NCI-H1436 treated with DMSO at 0.1 percent for 48 hours (cell line): ENCODE measurements at regions not wholly inside any gene's neighbourhood (a gene's known extent, or its start where the extent isn't known, plus 50 kb on each side); places are given as distances from the start of the nearest gene placed in this dataset.
"Not testable (repeated sequence)": the region's sequence is repeated elsewhere in the genome, so short reads cannot be mapped to it uniquely, and the experiment has no call there.

Experiments
- DNase-seq: peaks from one replicate; lab custom pipeline; 2025; lab: John Stamatoyannopoulos, UW

DNA sequence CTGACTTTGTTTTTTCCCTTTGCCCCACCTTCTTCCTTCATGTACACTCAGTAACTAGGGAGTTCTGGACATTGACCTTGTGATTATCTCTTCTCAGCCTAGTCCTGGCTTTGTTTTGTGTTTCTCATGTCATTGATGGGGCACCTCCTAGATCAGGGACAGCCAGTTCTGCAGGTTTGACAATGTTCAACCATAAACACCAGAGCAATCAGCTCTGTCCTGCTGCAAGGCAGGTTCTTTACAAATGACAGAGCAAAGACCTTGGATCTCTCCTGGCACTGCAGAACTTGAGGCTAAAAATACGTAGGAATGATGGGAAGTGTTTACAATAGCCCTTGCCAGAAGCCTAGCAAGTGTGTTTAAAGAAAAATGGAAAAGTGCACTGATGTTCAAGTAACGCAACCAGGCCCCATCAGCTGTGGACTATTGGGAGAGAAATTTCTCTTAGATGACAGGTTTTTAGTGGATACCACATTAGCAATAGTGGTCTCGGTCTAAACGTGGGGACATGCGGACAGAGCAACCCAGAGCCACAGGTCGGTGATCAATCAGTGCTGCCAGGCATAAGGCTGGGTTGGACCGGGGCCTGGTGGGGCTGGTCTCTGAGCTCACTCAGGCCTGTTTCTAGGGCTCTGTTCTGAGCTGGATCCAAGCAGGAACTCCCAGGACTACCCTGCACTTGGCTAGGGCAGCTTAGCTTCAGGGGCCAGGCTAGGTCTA lies 76.8 kb downstream of the SOWAHC start:
- DNase-seq: no peak

DNA sequence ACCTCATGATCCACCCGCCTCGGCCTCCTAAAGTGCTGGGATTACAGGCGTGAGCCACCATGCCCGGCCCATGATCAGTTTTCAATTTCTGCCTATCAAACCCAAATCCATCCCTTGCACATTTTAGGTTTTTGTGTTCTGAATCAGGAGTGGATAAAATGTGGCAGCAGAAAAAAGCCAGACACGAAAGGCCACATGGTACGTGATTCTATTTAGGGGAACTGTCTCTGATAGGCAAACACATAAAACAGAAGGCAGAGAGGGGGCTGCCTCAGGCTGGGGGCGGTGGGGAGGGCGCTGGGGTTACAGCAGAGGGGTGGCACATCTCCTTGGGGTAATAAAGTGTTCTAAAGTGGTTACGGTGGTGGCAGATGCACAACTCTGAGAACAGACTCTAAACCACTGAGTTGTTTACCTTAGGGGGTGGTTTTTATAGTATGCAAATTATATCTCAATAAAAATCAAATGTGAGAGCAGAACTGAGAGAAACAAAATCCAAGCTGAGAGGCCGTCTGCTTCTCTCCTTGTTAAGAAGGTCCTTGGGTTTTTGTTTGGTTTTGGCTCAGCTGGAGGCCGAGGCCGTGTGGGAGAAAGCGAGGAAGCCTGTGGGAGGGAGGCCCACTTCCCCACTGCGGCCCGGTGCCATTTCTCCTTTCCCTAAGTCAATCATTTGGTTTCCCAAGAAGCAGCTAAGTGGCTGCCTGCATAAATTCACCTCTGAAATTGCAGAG lies 78.0 kb downstream of the SOWAHC start:
- no peak for DNase-seq

DNA sequence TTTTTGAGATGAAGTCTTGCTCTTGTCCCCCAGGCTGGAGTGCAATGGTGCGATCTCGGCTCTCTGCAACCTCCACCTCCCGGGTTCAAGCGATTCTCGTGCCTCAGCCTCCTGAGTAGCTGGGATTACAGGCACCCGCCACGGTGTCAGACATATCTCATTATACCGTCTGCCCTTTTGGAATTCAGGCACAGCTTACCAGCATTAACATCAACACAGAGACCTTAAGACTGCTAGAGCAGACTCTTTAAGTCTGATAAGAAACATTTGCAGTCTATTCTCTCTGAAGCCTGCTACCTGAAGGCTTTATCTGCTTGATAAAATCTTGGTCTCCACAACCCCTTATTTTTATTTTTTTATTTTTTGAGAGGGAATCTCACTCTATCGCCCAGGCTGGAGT lies 78.7 kb downstream of the SOWAHC start:
- not testable (repeated sequence) for DNase-seq

DNA sequence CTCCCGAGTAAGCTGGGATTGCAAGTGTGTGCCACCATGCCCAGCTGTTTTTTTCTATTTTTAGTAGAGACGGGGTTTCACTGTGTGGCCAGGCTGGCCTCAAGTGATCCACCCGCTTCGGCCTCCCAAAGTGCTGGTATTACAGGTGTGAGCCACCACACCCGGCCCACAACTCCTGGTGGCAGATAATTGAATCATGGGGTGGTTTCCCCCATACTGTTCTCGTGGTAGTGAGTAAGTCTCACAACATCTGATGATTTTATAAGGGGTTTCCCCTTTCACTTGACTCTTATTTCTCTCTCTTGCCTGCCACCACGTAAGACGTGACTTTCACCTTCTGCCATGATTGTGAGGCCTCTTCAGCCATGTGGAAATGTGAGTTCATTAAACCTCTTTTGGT lies 79.1 kb downstream of the SOWAHC start:
- DNase-seq: not testable (repeated sequence)

DNA sequence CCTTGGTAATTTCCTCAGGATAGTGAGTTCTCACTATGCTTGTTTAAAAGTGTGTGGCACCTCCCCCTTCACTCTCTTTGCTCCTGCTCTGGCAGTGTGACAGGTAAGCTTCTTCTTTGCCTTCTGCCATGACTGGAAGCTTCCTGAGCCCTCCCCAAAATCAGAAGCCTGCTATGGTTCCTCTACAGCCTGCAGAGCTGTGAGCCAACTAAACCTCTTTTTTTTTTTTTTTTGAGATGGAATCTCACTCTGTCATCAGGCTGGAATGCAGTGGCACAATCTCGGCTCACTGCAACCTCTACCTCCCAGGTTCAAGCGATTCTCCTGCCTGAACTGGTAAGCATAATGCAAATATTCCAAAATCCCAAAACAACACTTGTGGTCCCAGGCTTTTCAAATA lies 80.0 kb downstream of the SOWAHC start:
- no peak for DNase-seq

DNA sequence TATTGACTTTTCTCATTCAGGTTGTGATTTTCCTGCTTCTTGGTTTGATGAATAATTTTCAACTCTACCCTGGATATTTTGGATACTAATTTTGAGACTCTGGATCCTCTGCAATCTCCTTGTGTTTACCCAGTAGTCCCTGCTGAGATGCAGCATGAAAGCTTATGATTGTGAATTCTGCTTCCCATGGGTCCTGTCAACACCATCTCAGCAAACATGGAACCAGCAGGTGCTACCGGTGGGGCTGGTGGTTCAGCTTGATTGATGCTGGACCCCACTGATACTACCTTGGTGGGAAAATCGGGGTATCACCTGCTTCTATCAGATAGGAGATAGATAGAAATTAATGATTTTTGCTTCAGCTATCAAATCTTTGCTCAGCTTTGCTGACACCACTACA lies 81.1 kb downstream of the SOWAHC start:
- no peak for DNase-seq

DNA sequence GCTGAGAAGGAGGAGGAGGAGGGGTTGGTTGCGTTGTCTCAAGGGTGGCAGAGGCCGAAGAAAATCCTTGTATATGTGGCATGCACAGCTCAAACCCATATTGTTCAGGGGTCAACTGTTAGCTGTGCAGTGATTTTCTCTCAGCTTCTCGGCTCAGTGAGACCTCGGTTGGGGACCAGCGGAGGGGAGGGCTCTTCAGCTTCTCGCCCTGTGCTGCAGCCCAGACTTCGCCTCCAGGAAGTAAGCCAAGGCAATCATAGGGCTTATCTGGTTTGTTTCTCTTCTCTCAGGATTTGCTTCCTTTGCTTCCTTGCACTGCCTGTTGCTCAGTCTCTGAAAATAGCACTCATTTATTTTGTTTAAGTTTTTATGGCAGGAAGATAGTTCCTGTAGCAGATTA lies 85.5 kb downstream of the SOWAHC start:
- no peak for DNase-seq

DNA sequence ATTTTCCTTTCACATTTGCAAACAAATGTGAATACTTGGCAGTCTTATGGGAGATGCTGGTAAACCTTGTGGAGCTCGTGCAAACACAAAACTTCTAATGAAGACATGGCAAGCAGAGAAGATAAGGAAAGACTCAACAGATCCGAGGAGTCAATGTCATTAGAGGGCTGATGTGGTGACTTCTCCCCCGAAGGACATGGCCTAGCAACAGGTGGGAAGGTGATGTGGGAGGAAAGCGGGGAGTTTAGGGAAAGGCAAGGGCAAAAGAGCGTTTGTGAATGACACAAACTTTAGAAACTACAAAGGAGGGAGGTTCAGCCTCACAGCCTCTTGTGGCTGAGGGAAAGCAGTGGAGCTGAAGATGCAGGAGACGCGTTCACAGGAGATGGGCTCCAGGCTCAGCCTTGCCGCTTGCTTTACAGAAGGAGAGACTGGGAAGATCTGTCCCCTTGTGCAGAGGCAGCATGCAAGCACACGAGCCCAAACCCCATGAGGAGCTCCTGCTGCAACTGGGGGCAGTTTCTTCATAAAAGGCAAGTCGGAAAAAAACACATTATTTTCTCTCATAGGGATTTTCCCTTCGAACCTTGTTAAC lies 86.6 kb downstream of the SOWAHC start:
- DNase-seq: no peak

DNA sequence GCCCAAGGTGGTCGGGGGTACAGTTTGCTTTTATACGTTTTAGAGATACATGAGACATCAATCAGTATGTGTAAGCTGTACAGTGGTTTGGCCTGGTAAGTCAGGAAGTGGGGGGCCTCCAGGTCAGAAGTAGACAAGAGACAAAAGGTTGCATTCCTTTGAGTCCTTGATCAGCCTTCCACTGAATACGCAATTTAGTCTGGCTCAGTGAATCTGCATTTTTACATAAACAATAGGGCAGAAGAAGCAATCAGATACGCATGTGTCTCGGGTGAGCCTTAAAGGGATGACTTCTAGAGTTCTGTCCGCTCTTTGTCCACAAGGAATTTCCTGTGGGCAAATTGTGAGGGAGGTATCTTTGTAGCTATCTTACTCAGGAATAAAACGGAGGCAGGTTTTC lies 87.2 kb downstream of the SOWAHC start:
- no peak for DNase-seq

DNA sequence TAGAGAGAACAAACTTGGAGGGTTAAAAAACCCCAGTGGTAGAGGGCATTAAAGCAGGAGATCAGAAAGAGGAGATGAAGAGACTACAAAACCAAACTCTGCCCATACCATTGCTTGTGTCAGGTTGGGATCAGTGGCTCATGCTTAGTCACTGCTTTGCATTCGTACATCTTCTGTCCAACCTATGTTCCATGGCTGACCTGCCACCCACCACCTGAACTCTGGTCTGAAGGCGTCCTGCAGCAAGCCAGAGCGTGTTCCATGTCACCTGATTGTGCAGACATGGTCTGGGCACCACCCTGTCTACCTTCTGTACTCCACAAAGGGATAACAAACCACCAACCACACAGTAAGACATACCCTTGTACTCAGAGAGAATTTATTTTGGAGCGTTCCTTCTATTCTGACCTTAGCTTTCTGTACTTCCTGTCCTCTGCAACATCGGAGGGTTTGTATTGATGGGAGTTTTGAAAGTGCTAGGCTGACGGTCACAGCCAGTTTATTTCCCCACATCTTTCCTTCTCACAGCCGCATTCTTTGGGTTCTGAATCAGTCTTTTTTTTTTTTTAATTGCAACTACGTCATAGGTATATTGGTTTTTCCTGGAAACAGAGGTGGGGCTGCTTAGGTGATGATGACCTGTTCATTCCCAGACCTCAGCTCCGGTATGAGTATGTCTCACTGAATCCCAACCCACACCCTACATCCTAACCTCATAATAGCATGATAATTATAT lies 88.3 kb downstream of the SOWAHC start:
- no peak for DNase-seq

DNA sequence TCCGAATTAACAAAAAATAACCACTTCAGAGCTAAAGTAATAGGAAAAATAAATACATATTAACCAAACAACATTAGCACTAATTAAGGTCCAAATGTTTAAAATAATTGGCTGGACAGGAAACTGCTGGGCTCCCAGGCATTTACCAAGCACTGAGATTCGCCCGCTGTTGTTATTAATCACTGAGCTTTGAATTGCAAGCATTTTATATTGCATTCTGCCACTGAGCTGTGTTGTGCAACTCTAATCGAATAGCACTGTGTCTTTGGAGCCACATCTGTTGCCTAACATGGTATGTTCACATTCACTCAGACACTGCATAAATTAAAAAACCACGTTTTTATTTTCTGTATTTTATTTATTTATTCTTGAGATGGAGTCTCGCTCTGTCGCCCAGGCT lies 88.9 kb downstream of the SOWAHC start:
- no peak for DNase-seq

DNA sequence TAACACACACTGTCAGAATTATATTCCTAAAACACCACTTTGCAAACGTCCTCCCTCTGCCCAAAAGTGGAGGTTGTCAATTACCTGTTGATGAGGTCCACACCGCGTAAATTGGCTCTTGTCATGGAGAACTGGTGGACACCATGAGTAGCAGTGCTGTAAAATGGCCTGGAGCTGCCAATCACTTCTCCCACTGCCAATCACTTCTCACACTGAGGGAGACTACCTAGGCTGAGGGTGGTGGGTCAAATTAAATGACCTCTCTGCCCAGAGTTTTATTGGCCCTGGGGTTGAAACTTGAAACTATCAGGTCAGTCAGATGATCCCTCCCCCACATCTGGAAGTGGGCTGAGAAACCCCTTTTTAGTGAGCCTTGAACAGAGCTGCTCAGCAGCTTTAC lies 89.6 kb downstream of the SOWAHC start:
- no peak for DNase-seq

DNA sequence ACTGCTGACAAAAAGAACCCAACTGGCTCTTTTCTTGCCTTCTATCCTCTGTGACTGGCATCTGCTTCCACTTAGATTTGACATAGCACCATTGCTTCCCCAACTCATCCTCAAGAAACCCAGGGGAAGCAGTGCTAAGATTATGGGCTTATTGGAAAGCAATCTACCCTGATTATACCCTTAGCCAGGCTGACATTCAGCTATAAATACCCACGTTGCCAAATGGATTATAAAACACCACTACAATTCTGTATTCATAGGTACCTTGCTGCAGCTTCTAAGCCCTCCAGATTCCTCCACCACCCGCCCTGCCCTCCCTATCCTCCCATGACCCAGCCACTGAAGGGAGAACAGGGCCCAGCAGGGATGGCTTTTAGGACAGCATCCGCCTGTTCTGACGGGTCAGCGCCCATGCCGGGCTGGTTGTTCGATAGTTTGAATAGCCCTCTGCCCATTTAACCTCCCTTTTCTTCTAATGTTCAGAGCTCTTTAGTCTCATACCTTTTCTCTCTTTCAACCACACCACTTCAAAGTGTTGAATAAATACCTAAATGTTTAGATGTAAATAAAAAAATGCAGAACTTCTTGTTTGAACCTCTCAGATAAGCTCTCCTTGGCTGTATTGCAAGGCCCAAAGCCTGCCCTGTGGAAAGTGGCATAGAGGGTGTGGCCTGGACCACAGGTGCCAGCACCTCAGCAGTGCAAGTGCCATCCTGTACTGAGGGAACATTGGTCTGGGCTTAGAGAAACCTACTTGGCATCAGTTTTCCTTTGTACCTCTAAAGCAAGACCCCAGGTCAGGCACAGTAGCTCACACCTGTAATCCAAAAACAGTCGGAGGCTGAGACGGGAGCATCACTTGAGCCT lies 86.6 kb upstream of the RGPD5 start:
- DNase-seq: no peak

DNA sequence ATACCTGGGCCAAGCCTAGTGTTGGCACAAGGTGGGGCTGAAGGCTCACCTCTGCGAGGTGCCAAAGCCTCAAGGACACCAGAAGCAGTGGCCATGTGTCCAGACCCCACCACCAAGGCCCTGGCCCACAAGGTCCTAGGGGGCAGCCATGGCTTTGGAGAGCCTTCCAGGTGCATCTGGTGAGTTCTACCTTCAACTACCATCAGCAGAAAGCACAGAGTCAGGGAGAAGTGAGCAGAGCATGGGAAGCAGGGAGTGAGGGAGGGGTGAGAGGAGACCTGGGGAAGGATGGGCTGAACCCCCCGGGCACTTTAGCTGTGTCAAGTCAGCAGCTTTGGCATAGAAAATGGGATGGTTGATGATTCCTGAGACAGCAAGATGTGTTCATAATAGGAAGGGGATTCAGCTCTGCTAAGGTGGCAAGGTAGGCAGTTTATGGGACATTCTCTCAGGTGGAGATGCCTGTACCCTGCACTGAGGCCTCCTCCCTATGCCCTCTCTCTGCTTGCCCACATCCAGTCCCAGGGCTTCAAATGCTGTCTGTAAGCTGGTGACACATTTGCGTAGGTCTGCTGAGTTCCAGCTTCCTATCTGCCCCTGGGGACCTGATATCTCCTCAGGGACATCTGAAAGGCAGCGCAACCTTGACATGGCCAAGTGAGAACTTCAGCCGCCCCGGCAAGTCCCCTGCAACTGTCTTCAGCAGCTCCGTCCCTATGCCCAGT lies 83.4 kb upstream of the RGPD5 start:
- DNase-seq: no peak

DNA sequence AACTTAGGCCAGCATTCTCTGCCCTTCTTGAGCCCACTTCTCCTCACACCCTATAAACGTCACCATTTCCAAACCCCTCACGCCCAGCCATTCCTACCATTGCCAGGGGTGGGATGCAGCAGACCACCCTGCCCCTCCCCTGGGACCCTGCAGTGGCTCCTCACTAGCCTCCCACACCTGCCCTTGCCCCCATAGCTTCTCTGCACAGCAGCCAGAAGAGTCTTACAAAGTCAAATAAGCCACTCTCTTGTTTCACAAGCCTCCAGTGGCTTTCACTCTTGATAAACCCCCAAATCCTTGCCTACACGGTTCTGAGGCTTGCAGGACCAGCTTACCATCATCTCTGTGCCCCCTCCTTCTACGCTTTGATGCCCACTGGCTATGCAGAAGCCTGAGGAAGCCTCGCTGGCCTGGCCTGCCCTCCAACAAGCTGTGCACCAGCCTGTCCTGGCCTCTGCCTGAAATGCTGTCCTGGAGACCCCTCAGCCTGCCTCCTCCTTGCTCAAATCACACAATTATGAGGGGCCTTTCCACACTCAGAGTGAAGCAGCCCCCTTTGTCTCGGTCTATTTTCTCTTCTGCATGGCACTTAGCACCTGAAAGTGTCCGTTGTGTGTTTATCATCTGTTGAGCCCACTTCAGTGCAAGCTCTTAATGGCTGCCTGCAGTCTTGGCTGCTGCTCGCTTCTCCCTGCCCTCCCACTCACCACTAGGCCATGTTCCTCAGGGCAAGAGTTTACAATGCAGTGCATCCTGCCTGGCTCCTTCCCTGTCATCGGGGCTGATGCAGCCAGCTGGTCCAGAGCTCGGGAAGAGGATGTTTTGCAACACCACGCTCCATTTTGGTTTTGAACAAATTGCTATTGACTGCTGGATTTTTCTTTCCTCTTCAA lies 82.6 kb upstream of the RGPD5 start:
- no peak for DNase-seq

DNA sequence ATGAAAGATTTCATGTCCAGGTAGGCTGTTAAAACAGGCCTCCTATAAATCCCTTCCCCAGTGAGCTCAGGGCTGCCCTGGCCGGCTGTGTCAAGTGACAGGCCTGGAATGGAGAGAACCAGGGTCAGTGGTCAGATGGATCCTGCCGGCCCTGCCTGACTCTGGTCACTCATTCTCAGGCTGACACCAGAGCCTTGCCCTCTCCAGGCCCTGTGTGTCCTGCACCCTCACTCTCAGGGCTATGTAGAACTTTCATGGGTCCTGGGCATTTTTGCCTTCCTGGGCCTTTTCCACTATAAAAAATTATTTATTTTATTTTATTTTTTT lies 82.0 kb upstream of the RGPD5 start:
- DNase-seq: no peak

DNA sequence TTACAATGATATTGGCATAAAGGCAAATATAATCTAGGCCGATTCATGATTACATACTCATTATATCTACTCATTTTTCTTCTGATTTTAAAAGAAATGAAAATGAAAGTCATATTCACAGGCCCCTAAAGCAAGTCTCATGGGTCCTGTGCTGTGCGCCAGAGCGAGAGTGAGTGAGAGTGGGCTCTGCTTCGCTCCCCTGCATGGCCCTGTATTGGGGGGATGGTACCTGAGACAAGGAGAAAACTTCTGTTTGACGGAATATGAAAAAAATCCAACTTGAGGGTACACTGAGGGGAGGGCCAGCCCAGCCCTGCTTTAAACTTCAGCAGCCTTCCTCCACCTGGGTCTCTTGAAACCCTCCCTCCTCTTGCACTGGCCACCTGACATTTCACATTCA lies 81.4 kb upstream of the RGPD5 start:
- DNase-seq: no peak

DNA sequence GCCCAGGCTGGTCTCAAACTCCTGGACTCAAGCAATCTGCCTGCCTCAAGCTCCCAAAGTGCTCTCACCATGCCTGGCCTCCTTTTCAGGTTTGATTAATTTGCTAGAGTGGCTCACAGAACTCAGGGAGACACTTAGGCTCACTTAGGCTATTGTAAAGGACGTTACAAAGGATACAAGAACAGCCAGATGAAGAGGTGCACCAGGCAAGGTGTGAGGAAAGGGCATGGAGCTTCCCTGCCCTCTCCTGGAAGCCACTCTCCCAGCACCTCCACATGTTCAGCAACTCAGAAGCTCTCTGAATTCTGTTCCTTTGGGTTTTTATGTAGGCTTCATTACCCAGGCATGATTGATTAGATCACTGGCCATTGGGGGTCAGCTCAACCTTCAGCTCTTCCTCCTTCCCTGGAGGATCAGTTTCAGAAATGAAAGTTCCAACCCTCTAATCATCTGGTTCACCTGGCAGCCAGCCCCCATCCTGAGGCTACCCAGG lies 78.7 kb upstream of the RGPD5 start:
- no peak for DNase-seq

DNA sequence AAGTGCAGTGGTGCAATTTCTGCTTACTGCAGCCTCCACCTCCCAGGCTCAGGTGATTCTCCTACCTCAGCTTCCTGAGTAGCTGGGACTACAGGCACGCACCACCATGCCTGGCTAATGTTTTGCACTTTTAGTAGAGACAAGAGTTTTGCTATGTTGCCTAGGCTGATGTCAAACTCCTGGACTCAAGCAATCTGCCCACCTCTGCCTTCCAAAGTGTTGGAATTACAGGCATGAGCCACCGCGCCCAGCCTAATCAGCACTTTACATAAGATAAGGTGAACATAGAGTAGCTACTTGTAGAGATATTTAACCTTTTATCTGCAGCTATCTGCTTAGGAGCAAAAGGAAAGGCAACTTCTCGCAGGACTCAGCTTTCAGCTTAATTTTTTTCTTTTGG lies 77.5 kb upstream of the RGPD5 start:
- not testable (repeated sequence) for DNase-seq

DNA sequence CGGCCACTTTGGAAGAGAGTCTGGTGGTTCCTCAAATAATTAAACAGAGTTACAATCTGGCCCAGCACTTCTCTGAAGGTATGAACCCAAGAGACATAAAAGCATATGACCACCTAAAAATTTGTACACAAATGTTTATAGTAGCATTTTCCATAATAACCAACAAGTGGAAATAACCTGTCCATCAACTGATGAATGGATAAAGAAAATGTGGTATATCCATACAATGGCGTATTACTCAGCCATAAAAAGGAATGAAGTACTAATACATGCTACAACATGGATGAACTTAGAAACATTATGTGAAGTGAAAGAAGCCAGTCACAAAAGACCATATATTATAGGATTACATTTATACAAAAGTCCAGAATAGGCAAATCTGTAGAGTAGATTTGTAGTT lies 76.0 kb upstream of the RGPD5 start:
- no peak for DNase-seq
